GM21786 (cell line): ENCODE measurements at regions not wholly inside any gene's neighbourhood (a gene's known extent, or its start where the extent isn't known, plus 50 kb on each side); places are given as distances from the start of the nearest gene placed in this dataset.
"Not testable (repeated sequence)": the region's sequence is repeated elsewhere in the genome, so short reads cannot be mapped to it uniquely, and the experiment has no call there.

Source experiments
- ATAC-seq: cut with Tn5 transposase; IDR thresholded peaks from one replicate; pipeline ENCODE4 v1.9.1; 2021; ENCODE audit not compliant: unreplicated experiment

- no peak for ATAC-seq
Observed at GRCh38 chr10:108633046-108633445, 1290.3 kb downstream of the XPNPEP1 start.

DNA sequence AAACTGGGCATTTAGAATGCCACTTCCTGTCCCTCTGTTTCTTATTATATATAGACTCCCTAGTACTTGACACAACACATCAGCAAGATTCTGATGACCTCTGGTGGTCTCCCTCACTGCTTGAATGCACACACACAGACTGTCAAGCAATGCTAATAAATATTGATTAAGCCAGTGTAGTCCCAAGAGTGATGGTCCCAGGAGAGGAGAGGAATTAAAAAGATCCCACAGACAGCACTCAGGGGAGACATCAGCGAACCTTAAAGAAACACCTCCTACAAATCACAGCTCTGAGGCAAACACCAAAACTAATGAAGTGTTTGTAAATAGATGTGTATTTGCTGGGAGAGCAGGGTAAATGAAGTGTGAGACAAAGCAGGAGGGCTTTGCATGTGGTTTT, 1291.2 kb downstream of the XPNPEP1 start:
- peak; percentile 39 for ATAC-seq

DNA sequence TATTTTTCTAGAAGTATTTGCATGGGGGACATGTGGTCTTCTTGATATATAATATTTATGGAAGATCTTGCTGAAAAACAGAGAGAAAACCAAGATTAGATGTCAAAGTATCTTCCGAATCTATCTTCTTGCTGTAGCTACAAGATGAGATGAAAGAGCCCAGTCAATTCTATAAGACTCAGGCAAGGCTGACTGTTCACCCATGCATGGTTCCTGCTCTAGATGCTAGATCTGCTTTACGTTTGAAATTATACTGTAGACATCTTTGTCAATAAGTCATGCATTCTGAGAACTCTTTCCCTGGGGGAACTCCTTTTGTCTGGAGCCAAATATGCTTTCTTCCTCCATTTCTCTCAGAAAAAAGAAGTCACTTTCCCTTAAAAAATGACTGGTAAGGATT, 1292.0 kb downstream of the XPNPEP1 start:
- peak; percentile 91 for ATAC-seq

- ATAC-seq = no peak
Observed at GRCh38 chr10:108629834-108630233, 1293.5 kb downstream of the XPNPEP1 start.

DNA sequence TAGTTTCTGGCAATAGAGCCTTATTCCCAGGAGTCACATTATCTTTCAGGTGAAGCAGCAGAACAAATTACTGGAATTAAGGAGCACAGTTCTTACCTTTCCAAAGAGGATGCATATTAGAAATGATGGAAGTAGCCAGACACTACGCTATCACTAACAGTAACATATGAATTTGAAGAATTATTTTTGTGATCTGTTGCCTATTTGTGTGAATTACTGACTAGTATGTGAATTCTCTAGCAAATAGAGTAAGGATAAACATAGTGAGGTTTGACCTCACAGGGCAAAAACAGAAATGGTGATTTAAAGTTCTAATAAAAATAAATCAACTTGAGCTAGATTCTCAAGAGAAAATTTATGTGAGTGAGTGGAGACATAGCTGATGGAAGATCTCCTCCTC, 1299.3 kb downstream of the XPNPEP1 start:
- ATAC-seq = no peak

DNA sequence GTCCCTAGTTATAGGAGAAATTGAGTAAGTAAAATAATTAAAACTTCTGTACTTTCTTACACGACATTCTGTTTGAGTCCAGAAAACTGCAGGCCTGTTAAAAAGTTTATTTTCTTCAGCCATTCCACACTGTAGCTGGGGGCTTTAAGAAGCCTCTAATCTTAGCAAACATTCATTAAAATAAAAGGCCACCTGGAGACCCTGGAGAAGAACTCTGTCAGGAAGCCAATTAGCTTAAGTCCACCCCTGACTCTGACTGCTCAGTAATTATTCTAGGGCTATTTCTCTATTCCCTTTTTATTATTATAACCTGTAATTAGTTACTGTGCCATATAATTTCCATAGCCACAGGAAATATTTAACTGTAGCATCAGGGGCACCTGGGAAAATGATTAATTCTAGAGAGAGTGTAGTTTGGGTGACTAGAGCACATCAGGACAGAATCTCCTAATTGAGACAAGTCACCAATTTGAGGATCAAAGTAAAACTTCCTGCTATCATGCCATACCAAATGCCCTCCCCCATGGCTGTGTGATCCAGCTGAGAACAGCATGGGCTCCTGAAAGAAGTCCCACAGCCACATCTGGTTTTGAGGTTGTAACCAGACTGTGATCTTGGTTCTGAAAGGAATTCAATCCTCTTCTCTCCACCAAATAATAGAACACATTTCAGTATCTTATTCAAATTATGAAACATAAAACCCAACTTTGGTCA, 1302.3 kb downstream of the XPNPEP1 start:
- no peak for ATAC-seq

GRCh38 chr10:108616559-108617285, 1306.6 kb downstream of the XPNPEP1 start:
- no peak for ATAC-seq

DNA sequence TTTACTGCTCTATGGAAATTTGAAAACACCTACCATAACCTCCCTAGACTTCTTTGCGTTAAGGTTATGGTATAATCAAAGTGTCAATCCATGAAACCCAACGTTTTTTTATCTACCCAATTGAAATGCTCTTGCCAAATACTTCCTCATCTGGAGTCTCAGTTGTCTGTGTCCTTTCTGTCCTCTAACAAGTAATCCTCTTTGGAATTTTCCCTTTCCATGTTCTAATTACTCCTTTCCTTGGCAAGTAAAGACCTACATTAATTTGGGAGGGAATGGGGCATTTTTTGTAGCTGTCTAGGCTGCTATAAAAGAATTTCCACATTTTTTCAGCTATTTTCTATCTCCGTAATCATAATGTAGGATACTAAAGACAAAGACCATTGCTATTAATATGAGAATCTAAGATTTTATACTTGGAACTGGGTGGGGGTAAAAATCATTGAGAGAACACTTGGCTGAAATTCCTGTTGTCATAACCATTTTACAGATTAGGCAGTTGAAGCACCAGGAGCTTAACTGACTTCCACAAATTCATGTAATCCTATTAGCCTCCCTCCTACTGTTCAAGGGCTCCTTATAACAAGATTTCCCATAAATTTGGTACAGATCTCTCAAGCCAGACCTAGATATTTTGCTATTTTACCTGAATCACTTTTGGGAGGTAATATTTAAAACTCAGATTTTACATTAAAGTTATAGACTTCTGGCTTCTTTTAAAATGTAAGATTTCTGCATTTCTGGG, 1307.6 kb downstream of the XPNPEP1 start:
- no peak for ATAC-seq

GRCh38 chr10:108612485-108612884, 1310.8 kb downstream of the XPNPEP1 start:
- no peak for ATAC-seq

DNA sequence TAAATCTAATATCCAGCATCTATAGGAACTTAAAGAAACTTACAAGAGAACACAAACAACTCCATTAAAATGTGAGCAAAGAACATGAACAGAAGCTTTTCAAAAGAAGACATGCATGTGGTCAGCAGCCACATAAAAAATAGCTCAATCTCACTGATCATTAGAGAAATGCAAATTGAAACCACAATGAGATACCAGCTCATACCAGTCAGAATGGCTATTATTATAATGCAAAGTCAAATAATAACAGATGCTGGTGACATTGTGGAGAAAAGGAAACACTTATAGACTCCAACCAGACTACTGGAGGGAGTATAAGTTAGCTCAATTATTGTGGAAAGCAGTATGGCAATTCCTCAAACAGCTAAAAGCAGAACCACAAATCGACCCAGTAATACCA, 1314.5 kb downstream of the XPNPEP1 start:
- no peak for ATAC-seq

DNA sequence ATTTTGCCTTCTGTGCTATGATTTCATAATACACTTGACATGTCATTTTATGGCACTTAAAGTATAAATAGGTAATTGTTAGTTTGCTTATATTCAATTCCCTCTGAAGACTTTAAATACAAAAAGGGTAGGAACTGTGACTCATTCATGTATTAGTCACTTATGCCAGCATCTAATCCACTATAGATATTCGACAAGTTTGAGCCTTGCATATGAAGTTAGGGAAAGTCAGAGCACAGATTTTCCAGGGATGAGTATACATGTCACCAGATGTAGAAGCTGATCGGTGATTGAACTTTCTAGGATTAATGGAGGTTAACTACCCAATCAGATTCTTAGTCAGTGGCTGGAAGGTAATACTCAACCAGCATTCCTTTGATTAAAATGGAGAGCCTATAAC, 1321.5 kb downstream of the XPNPEP1 start:
- no peak for ATAC-seq

- not testable (repeated sequence) for ATAC-seq
Observed at GRCh38 chr10:108600511-108600910, 1322.8 kb downstream of the XPNPEP1 start.

- ATAC-seq = not testable (repeated sequence)
Observed at GRCh38 chr10:108599317-108599716, 1324.0 kb downstream of the XPNPEP1 start.

DNA sequence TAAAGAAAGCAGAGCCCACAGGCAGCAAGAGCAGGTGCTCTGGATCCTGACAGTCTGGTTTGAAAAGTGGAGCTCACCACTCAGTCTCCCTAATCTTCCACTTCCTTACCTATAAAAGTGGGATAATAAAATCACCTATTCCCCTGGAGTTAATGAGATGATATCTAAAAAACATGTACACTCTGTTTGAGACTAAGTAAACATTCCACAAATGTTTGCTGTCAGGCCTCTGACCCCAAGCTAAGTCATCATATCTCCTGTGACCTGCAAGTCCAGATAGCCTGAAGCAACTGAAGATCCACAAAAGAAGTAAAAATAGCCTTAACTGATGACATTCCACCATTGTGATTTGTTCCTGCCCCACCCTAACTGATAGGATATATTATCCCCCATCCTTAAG, 1324.5 kb downstream of the XPNPEP1 start:
- ATAC-seq = no peak

DNA sequence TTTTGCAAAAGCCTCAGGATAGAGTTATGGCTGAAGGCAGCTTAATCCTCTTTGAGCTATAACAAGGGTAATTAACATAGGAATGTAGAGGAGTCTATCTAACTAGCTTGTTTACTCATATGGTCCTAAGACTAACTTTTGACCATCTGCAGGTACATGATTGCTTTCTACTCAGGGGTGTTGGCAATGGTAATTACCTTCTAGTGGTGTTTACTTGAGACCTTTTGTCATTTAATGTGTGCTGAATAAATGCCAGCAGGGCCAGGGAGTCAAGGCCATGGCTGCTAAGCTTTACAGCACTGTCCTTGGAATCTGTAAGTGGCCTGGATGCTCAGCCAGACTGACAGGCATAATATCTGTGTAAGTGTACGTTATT, 1325.0 kb downstream of the XPNPEP1 start:
- no peak for ATAC-seq

GRCh38 chr10:108597657-108598319, 1325.5 kb downstream of the XPNPEP1 start:
- ATAC-seq = no peak

- no peak for ATAC-seq
Observed at GRCh38 chr10:108597031-108597430, 1326.3 kb downstream of the XPNPEP1 start.

DNA sequence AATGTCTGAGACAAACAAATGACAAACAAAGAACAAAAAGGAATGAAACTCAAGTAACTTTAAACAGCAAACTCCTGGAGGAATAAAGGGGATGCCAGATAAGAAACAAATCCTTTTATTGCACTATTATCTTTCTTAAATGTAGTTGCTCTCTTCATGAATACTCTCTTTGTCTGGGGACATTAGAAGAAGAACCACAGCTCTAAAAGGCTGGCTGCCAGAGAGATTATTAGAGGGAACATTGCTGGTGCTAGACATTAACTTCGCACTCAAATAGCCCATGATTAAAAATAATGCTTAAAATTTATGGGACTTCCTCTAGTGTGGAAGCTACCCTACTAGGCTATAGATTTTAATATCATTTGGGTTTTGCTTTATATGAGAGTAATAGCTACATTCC, 1330.4 kb downstream of the XPNPEP1 start:
- ATAC-seq = no peak

GRCh38 chr10:108591417-108591816, 1331.9 kb downstream of the XPNPEP1 start:
- no peak for ATAC-seq

GRCh38 chr10:108586424-108586823, 1336.9 kb downstream of the XPNPEP1 start:
- no peak for ATAC-seq

DNA sequence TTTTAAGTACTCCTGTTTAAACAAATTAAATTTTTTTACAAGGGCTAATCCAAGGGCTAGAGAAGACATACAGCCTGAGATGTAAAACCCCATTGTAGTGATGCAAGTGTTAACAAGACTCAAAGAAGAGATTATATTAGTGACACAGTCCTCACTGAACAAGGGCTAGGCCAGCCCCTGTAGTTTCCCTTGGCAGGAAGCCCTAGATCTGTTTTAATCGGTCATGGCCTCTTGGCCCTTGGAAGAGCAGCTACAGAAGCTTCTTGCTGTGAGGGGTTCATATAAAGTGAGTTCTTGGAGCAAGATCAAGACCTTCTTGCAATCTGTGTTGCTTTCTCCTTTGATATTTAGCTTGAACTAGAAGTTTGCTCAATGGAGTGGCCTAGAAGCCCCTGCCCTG, 1339.4 kb downstream of the XPNPEP1 start:
- no peak for ATAC-seq
